SK-N-SH (cell line): ENCODE measurements at regions not wholly inside any gene's neighbourhood (a gene's known extent, or its start where the extent isn't known, plus 50 kb on each side); places are given as distances from the start of the nearest gene placed in this dataset.

Source experiments
- POLR2AphosphoS5 ChIP-seq: IDR thresholded peaks from 2 replicates; pipeline ENCODE4 v1.6.1; 2012; ENCODE audit warnings: low read depth, low read length
- TAF1 ChIP-seq: IDR thresholded peaks from 2 replicates; pipeline ENCODE4 v1.6.1; 2012; ENCODE audit warnings: low read depth, mild to moderate bottlenecking, low read length, moderate library complexity, borderline replicate concordance
- YY1 ChIP-seq: IDR thresholded peaks from 2 replicates; pipeline ENCODE4 v1.4.0; 2012; ENCODE audit warnings: low read depth, mild to moderate bottlenecking
- TF ChIP-seq, protein P1 (sequence below): fragments of 200-600 bp; sonication (generic); IDR thresholded peaks from 2 replicates; pipeline ENCODE4 v1.6.1; 2017; ENCODE audit warnings: antibody characterized with exemption, mild to moderate bottlenecking, moderate library complexity

DNA sequence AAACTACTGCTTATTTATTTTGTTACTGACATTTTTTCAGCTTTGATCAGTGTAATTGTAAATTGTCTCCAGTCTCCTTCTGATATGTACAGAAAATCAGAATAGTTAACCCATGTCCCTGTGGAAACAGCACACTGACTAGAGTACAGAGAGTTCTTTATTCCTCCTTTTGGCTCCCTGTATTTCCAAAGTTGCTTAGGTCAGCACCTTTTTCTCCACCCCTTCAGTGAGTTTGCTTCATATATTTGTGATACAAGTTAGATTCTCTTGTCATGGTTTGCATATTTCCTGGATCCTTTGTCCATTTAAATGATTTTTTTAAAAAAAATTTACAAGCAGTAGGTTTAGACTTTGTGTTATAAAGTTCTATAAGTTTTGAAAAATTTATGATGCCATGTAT, 2051.1 kb upstream of the LRRTM1 start:
- TF ChIP-seq POLR2AphosphoS5 (no peak), YY1 (no peak), TAF1 (no peak)
- TF ChIP-seq, protein P1, sequence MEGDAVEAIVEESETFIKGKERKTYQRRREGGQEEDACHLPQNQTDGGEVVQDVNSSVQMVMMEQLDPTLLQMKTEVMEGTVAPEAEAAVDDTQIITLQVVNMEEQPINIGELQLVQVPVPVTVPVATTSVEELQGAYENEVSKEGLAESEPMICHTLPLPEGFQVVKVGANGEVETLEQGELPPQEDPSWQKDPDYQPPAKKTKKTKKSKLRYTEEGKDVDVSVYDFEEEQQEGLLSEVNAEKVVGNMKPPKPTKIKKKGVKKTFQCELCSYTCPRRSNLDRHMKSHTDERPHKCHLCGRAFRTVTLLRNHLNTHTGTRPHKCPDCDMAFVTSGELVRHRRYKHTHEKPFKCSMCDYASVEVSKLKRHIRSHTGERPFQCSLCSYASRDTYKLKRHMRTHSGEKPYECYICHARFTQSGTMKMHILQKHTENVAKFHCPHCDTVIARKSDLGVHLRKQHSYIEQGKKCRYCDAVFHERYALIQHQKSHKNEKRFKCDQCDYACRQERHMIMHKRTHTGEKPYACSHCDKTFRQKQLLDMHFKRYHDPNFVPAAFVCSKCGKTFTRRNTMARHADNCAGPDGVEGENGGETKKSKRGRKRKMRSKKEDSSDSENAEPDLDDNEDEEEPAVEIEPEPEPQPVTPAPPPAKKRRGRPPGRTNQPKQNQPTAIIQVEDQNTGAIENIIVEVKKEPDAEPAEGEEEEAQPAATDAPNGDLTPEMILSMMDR: no peak
